Immature natural killer cell (primary cell): ENCODE measurements at regions not wholly inside any gene's neighbourhood (a gene's known extent, or its start where the extent isn't known, plus 50 kb on each side); places are given as distances from the start of the nearest gene placed in this dataset.

Source experiments
- DNase-seq, 3 donors: peaks; one replicate each; pipeline ENCODE4 v3.0.0; 2022; ENCODE audit warnings: mixed read lengths in 1 of 3
- H3K27ac Mint-ChIP-seq, 6 donors: one replicate each; pipeline ENCODE4 v1.8.0; 2020; ENCODE audit warnings: mixed read lengths in 6 of 6, mild to moderate bottlenecking in 5 of 6, inconsistent platforms in 4 of 6, moderate library complexity in 3 of 6
- H3K27me3 Mint-ChIP-seq, 3 donors: one replicate each; pipeline ENCODE4 v1.8.0; 2020 to 2021; ENCODE audit warnings: low read depth in 3 of 3, mild to moderate bottlenecking in 3 of 3, mixed read lengths in 3 of 3, moderate library complexity in 3 of 3, inconsistent platforms in 1 of 3
- H3K36me3 Mint-ChIP-seq, 3 donors: one replicate each; pipeline ENCODE4 v1.8.0; 2020; ENCODE audit warnings: mixed read lengths in 3 of 3, inconsistent platforms in 2 of 3, mild to moderate bottlenecking in 2 of 3
- H3K4me1 Mint-ChIP-seq, 2 donors: one replicate each; pipeline ENCODE4 v1.8.0; 2020; ENCODE audit warnings: inconsistent platforms in 2 of 2, mild to moderate bottlenecking in 2 of 2, mixed read lengths in 2 of 2, moderate library complexity in 1 of 2
- H3K4me3 Mint-ChIP-seq, 5 donors: one replicate each; pipeline ENCODE4 v1.8.0; 2020; ENCODE audit warnings: mild to moderate bottlenecking in 5 of 5, mixed read lengths in 5 of 5, inconsistent platforms in 3 of 5, moderate library complexity in 3 of 5
- H3K9me3 Mint-ChIP-seq, 6 donors: one replicate each; pipeline ENCODE4 v1.8.0; 2020; ENCODE audit warnings: mild to moderate bottlenecking in 6 of 6, mixed read lengths in 6 of 6, inconsistent platforms in 4 of 6, moderate library complexity in 3 of 6

GRCh38 chr3:184659797-184660301, 52.0 kb downstream of the MAGEF1 start:
- H3K36me3 Mint-ChIP-seq = no peaks in the 10 kb centered on the region

GRCh38 chr3:184658223-184658928, 53.5 kb downstream of the MAGEF1 start:
- no peak overlapping the region for H3K4me3 Mint-ChIP-seq
- peaks cover 0 to 3% (median 1%) of the 10 kb centered on the region in 3 donors for H3K27me3 Mint-ChIP-seq
- H3K27ac Mint-ChIP-seq = no peak overlapping the region
- DNase-seq = no peak
- H3K36me3 Mint-ChIP-seq = no peaks in the 10 kb centered on the region
- no peaks in the 10 kb centered on the region for H3K9me3 Mint-ChIP-seq
- no peaks in the 10 kb centered on the region for H3K4me1 Mint-ChIP-seq

More at GRCh38 chr3:184659797-184660301, 52.0 kb downstream of the MAGEF1 start:
- H3K27ac Mint-ChIP-seq = no peak overlapping the region
- DNase-seq = no peak
- no peaks in the 10 kb centered on the region for H3K4me1 Mint-ChIP-seq
- no peak overlapping the region for H3K4me3 Mint-ChIP-seq
- peaks cover 1 to 5% (median 2%) of the 10 kb centered on the region in 3 donors for H3K27me3 Mint-ChIP-seq
- H3K9me3 Mint-ChIP-seq = no peaks in the 10 kb centered on the region

- H3K4me3 Mint-ChIP-seq = no peak overlapping the region
- no peaks in the 10 kb centered on the region for H3K4me1 Mint-ChIP-seq
- H3K9me3 Mint-ChIP-seq = no peaks in the 10 kb centered on the region
- no peaks in the 10 kb centered on the region for H3K36me3 Mint-ChIP-seq
- H3K27ac Mint-ChIP-seq = no peak overlapping the region
- DNase-seq = no peak
- peaks cover 0 to 3% (median 1%) of the 10 kb centered on the region in 3 donors for H3K27me3 Mint-ChIP-seq
Observed at GRCh38 chr3:184656829-184657681, 54.8 kb downstream of the MAGEF1 start.

GRCh38 chr3:184656458-184656828, 55.4 kb downstream of the MAGEF1 start:
- H3K27ac Mint-ChIP-seq = no peak overlapping the region
- peaks cover 0 to 3% (median 1%) of the 10 kb centered on the region in 3 donors for H3K27me3 Mint-ChIP-seq
- no peaks in the 10 kb centered on the region for H3K36me3 Mint-ChIP-seq
- no peak for DNase-seq
- no peaks in the 10 kb centered on the region for H3K4me1 Mint-ChIP-seq
- H3K4me3 Mint-ChIP-seq = no peak overlapping the region
- no peaks in the 10 kb centered on the region for H3K9me3 Mint-ChIP-seq

- no peak overlapping the region for H3K27ac Mint-ChIP-seq
- peaks cover 0 to 3% (median 0%) of the 10 kb centered on the region in 3 donors for H3K27me3 Mint-ChIP-seq
- DNase-seq = no peak
- H3K36me3 Mint-ChIP-seq = no peaks in the 10 kb centered on the region
- no peaks in the 10 kb centered on the region for H3K9me3 Mint-ChIP-seq
- no peaks in the 10 kb centered on the region for H3K4me1 Mint-ChIP-seq
- H3K4me3 Mint-ChIP-seq = no peak overlapping the region
Observed at GRCh38 chr3:184655597-184655996, 56.3 kb downstream of the MAGEF1 start.

GRCh38 chr3:184654375-184654774, 57.5 kb downstream of the MAGEF1 start:
- Mint-ChIP-seq H3K4me1 (no peaks in the 10 kb centered on the region), H3K27me3 (peaks cover 0 to 3% (median 0%) of the 10 kb centered on the region in 3 donors), H3K36me3 (no peaks in the 10 kb centered on the region), H3K9me3 (no peaks in the 10 kb centered on the region), H3K27ac (no peak overlapping the region), H3K4me3 (no peak overlapping the region)
- DNase-seq = no peak

- H3K9me3 Mint-ChIP-seq = no peaks in the 10 kb centered on the region
- H3K36me3 Mint-ChIP-seq = no peaks in the 10 kb centered on the region
Observed at GRCh38 chr3:184652465-184652864, 59.4 kb downstream of the MAGEF1 start.

GRCh38 chr3:184651904-184652303, 60.0 kb downstream of the MAGEF1 start:
- Mint-ChIP-seq H3K27ac (no peak overlapping the region), H3K27me3 (peaks cover 0 to 3% (median 0%) of the 10 kb centered on the region in 3 donors), H3K4me1 (no peaks in the 10 kb centered on the region), H3K9me3 (no peaks in the 10 kb centered on the region), H3K4me3 (no peak overlapping the region), H3K36me3 (no peaks in the 10 kb centered on the region)
- no peak for DNase-seq

More at GRCh38 chr3:184652465-184652864, 59.4 kb downstream of the MAGEF1 start:
- Mint-ChIP-seq H3K27ac (no peak overlapping the region), H3K4me1 (no peaks in the 10 kb centered on the region), H3K27me3 (peaks cover 0 to 3% (median 0%) of the 10 kb centered on the region in 3 donors), H3K4me3 (no peak overlapping the region)
- no peak for DNase-seq

- no peak overlapping the region for H3K27ac Mint-ChIP-seq
- H3K9me3 Mint-ChIP-seq = no peaks in the 10 kb centered on the region
- no peaks in the 10 kb centered on the region for H3K36me3 Mint-ChIP-seq
- no peaks in the 10 kb centered on the region for H3K27me3 Mint-ChIP-seq
- no peak overlapping the region for H3K4me3 Mint-ChIP-seq
- H3K4me1 Mint-ChIP-seq = no peaks in the 10 kb centered on the region
- no peak for DNase-seq
Observed at GRCh38 chr3:184648636-184649035, 63.2 kb downstream of the MAGEF1 start.

- no peaks in the 10 kb centered on the region for H3K9me3 Mint-ChIP-seq
- H3K4me3 Mint-ChIP-seq = no peak overlapping the region
- no peak for DNase-seq
- no peak overlapping the region for H3K27ac Mint-ChIP-seq
- H3K4me1 Mint-ChIP-seq = no peaks in the 10 kb centered on the region
- H3K27me3 Mint-ChIP-seq = no peaks in the 10 kb centered on the region
- H3K36me3 Mint-ChIP-seq = no peaks in the 10 kb centered on the region
Observed at GRCh38 chr3:184647405-184647936, 64.4 kb downstream of the MAGEF1 start.

GRCh38 chr3:184645336-184645735, 66.5 kb downstream of the MAGEF1 start:
- Mint-ChIP-seq H3K4me3 (no peak overlapping the region), H3K27ac (no peak overlapping the region), H3K4me1 (no peaks in the 10 kb centered on the region), H3K36me3 (no peaks in the 10 kb centered on the region), H3K9me3 (no peaks in the 10 kb centered on the region), H3K27me3 (no peaks in the 10 kb centered on the region)
- DNase-seq = no peak

GRCh38 chr3:184643442-184643841, 68.4 kb downstream of the MAGEF1 start:
- Mint-ChIP-seq H3K9me3 (no peaks in the 10 kb centered on the region), H3K27me3 (no peaks in the 10 kb centered on the region), H3K27ac (peak overlapping the region in 2 of 6 donors; percentile 15 to 20), H3K4me3 (no peak overlapping the region), H3K36me3 (no peaks in the 10 kb centered on the region), H3K4me1 (no peaks in the 10 kb centered on the region)
- DNase-seq = no peak

GRCh38 chr3:184642631-184643285, 69.1 kb downstream of the MAGEF1 start:
- H3K27ac Mint-ChIP-seq = peak overlapping the region in 1 of 6 donors; percentile 20
- no peaks in the 10 kb centered on the region for H3K27me3 Mint-ChIP-seq
- H3K36me3 Mint-ChIP-seq = no peaks in the 10 kb centered on the region
- no peaks in the 10 kb centered on the region for H3K4me1 Mint-ChIP-seq
- DNase-seq = no peak
- H3K4me3 Mint-ChIP-seq = no peak overlapping the region
- no peaks in the 10 kb centered on the region for H3K9me3 Mint-ChIP-seq

GRCh38 chr3:184641430-184641829, 70.4 kb downstream of the MAGEF1 start:
- DNase-seq = no peak
- no peaks in the 10 kb centered on the region for H3K4me1 Mint-ChIP-seq
- no peak overlapping the region for H3K27ac Mint-ChIP-seq
- H3K4me3 Mint-ChIP-seq = no peak overlapping the region
- no peaks in the 10 kb centered on the region for H3K27me3 Mint-ChIP-seq
- no peaks in the 10 kb centered on the region for H3K36me3 Mint-ChIP-seq
- no peaks in the 10 kb centered on the region for H3K9me3 Mint-ChIP-seq
